GM19238 (cell line): ENCODE measurements at regions not wholly inside any gene's neighbourhood (a gene's known extent, or its start where the extent isn't known, plus 50 kb on each side); places are given as distances from the start of the nearest gene placed in this dataset.

Experiments
- DNase-seq: peaks from one replicate; pipeline ENCODE4 v3.0.0; 2011; ENCODE audit warnings: low spot score; ENCODE audit not compliant: insufficient read length

DNA sequence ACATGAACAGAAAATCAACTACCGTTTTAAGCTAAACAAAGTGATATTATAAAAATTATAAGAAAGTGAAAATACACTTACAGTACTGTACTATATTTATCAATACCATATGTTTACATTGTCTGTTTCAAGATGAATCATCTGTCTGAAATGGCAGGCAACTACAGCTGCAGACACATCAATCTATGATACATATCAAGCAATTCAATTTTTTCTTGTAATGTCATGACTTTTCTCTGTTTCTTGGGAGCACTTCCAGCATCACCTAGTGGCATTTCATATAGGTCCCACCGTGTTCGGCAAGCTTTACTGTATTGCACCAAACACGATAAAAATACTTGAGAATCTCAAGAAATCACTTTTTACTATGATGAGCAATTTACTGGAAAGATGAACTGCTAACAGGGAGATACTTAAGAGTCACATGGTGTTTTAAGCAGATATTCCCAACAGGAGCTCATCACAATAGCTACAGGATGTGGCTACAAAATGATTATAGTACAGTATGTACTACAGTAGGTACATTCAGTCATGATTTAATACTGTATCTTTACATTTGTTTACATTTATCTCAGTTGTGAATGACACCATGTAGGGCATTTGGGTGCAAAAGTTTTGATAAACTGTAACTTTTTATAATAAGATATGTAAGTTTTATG is 207.4 kb downstream of the ADAM29 start:
- no peak for DNase-seq

GRCh38 chr4:175127314-175127713 is 209.2 kb downstream of the ADAM29 start:
- no peak for DNase-seq

GRCh38 chr4:175129797-175130196 is 211.6 kb downstream of the ADAM29 start:
- no peak for DNase-seq

DNA sequence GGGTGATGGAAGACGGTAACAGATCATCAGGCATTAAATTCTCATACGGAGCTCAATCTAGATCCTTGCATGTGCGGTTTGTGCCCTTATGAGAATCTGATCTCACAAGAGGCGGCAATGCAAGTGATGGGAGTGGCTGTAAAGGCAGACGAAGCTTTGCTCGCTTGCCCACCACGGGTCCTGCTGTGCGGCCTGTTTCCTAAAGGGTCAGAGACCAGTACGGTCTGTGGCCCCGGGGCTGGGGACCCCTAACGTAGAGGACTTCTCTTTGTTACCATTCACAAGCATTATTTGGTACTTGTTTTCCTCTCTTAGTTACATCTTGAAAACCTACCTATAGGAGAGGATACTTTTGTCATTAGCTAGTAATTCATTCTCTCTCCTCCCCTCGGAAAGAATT is 221.0 kb downstream of the ADAM29 start:
- DNase-seq = no peak

DNA sequence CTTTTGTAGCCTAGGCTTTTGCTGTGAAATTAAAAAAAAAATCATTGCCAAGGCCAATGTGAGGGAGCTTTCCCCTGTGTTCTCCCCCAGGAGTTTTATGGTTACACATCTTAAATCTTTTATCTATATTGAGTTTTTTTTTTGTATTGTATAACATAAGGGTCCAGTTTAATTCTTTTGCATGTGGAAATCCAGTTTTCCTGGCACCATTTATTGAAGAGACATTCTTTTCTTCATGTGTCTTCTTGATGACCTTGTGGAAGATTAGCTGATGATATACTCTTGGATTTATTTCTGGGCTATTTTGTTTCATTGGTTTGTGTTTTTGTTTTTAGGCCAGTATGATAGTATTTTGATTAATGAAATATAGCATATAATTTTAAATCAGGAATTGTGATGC is 225.0 kb downstream of the ADAM29 start:
- DNase-seq = no peak

DNA sequence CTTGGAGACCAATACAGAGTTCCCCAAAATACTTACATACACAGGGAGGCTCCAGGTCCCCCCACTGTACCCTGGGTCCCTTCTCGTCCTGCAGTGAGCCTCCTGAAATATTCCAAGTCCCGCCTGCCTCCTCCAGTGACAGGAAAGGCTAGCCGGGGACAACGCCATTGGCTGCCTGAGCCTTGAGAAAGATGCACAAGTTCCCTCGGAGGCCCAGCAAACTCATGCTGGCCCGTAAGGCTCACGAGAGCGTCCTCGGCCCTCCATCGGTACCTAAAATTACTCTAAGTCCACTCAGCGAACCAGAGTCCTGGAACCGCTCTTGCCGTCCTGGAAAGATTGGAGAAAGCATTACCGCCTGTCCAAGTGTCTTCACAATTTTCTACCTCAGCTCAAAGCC is 228.6 kb downstream of the ADAM29 start:
- DNase-seq = no peak

DNA sequence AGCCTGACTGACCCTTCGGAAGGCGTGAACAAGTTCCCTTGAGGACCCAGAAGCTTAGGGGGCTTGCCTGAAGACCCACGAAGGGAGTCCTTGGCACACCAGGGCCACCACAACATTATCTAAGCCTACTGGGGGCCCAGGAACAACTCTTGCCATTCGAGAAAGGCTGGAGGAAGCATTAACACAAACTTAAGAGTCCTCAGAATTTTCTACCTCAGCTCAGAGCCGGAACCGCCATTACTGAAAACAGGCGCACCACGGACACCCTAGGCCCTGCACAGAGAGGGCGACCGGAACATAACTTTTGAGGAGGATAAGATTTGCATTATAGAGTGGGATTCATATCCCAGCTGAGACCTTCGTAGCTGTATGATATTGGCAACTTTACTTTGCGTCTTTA is 229.1 kb downstream of the ADAM29 start:
- DNase-seq = no peak

- no peak for DNase-seq
These were observed 247.9 kb downstream of the ADAM29 start for GRCh38 chr4:175166020-175166419.

DNA sequence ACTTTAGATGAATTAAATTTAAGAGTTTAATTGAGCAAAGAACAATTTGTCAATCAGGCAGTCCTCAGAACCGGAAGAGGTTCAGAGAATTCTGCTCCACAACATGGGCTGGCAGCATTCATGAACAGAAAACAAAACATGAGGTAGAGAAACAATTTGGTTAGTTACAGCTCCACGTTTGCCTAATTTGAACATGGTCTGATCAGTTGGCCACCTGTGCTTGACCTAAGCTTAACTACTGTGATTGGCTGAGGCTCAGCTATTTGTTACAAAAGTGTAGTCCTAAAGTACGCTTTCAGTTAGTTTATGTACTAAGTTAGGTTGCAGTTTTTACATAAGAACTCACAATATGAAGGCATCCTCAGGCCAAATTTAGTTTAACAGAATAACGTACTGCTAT is 258.6 kb downstream of the ADAM29 start:
- DNase-seq = no peak

DNA sequence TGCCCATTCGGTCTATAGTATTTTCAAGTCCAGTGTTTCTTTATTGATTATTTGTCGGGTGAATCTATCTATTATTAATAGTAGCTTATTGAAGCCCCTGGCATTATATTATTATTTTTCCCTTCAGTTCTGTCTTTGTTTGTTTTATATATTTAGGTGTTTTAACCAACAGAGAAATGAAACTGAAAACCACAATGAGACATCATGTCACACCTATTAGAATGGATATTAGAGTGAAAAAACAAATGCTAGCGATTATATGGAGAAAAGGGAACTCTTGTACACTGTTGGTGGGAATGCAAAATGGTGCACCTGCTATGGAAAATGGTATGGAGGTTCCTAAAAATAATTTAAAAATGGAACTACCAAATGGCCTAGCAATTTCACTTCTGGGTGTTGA is 272.5 kb downstream of the ADAM29 start:
- no peak for DNase-seq

GRCh38 chr4:175198056-175198455 is 279.9 kb downstream of the ADAM29 start:
- DNase-seq = no peak

DNA sequence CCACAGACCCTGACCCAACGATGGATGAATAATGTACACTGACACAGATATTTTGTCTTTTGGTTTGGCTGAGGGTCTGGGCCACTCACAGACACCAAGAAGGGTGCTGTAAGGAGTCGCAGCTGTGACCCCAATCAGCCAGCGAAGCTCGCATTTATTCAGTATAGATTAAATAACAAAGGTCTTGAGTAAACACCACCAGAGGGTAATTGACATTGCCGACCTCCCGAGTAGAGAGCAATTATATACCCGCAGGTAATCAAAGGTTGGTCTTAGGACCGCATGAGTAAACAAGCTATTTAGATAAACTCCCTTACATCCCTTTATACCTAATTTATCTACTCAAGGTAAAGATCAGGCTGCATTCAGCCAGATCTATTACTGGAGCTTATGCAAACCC is 297.1 kb downstream of the ADAM29 start:
- DNase-seq = no peak

- no peak for DNase-seq
These were observed 297.5 kb downstream of the ADAM29 start for GRCh38 chr4:175215657-175216056.

GRCh38 chr4:175229154-175229553 is 311.0 kb downstream of the ADAM29 start:
- DNase-seq = no peak

DNA sequence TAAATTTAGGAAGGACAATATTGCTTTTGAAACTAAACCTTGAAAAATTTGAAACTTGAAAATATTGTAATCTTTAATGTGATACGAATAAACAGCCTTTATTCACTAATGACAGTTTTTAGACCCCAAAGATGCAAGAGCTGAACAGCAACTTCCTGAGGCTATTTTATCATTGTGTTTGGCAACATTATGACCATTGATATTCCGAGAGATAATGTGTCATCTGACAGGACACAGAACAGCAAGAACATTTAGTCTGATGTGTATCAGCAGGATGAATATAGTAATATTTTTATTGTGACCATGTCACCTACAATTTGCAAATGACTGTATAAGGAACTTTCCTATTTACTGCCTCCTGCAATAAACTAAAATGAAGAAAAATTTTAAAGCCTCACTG is 316.0 kb downstream of the ADAM29 start:
- no peak for DNase-seq

DNA sequence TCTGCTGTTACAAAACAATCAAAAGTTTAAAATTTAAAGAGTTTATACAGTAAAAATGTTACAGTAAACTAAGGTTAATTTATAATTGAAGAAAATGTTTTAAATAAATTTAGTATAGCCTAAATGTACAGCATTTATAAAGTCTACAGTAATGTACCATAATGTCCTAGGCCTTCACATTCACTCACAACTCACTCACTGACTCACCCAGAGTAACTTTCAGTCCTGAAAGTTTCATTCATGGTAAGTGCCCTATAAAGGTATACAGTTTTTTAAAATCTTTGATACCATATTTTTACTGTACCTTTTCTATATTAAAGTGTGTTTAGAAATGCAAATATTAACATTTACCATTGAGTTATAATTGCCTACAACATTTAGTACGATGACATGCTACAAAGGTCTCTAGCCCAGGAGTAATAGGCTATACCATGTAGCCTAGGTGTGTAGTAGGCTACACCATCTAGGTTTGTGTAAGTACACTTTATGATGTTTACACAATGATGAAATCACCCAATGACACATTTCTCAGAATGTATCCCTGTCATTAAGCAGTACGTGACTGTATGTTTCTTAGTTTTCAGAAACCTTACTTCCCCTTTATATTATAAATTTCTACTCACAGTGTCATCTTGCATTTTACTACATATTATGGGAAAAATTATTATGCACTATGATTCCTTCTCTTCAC is 320.8 kb downstream of the ADAM29 start:
- DNase-seq = no peak

- no peak for DNase-seq
These were observed 328.8 kb downstream of the ADAM29 start for GRCh38 chr4:175246941-175247340.

- DNase-seq = no peak
These were observed 334.5 kb downstream of the ADAM29 start for GRCh38 chr4:175252642-175253041.

GRCh38 chr4:175253184-175253902 is 335.2 kb downstream of the ADAM29 start:
- no peak for DNase-seq

DNA sequence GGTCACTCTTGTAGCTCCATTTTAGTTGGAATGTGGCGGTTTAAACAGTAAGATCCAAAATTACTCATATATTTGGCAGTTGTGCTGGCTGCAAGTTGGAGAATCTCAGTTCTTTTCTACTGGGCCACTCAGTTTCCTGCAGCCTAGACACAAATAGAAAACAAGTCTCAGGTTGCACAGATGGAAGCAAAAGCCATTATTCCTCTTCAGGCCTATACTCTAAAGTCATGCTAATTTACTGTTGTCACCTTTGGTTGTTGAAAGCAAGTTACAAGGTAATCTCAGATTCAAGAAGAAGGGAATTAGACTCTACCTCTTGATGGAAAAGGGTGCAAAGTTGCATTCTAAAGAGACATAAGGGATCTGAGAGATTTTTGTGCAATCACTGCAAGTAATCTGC is 345.4 kb downstream of the ADAM29 start:
- DNase-seq = no peak

GRCh38 chr4:175271010-175271630 is 353.0 kb downstream of the ADAM29 start:
- DNase-seq = no peak
